DND-41 (cell line): ENCODE measurements at regions not wholly inside any gene's neighbourhood (a gene's known extent, or its start where the extent isn't known, plus 50 kb on each side); places are given as distances from the start of the nearest gene placed in this dataset.

Experiments used
- CTCF ChIP-seq: IDR thresholded peaks from 2 replicates; pipeline ENCODE4 v1.5.1; 2012; ENCODE audit warnings: borderline replicate concordance, low read length, moderate library complexity, mild to moderate bottlenecking; ENCODE audit not compliant: poor library complexity, severe bottlenecking; ENCODE audit errors: extremely low read depth
- EZH2 ChIP-seq: IDR thresholded peaks from 3 replicates; pipeline ENCODE4 v1.6.1; 2012; ENCODE audit warnings: borderline replicate concordance, low read depth, mild to moderate bottlenecking, moderate library complexity, low read length, inconsistent platforms; ENCODE audit not compliant: severe bottlenecking

DNA sequence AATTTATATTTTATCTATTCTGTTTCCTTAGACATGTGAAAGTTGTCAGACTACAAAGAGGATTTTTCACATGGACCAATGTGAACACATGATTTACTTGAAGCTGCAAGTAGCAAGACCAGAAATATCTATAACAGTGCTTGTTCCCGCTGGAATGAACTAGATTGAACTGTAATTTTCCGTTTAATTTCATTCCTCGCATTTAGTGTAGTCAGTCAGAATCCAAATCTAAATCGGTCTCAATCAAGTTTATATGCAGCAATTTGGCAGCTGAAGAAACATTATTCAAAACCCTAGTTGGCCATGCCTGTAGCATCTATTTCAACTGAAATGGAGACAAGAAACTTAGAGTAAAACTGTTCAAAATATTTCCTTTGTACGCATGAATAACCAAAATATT is 570.7 kb upstream of the SLITRK5 start:
- TF ChIP-seq CTCF = no peak
- no peak for TF ChIP-seq EZH2
